Endothelial cell (in vitro differentiated cells): ENCODE measurements at regions not wholly inside any gene's neighbourhood (a gene's known extent, or its start where the extent isn't known, plus 50 kb on each side); places are given as distances from the start of the nearest gene placed in this dataset. TPM values are rescaled to one million over a fixed set of nuclear protein-coding genes. Genes with fewer than 3 reads are reported as not detected.

ENCODE experiments used
- DNase-seq: peaks from one replicate; pipeline ENCODE4 v3.0.0; 2021; ENCODE audit warnings: low spot score
- H3K27ac Mint-ChIP-seq: one replicate; pipeline ENCODE4 v1.8.0; 2021; ENCODE audit warnings: mixed read lengths, inconsistent platforms; ENCODE audit not compliant: unreplicated experiment
- H3K27me3 Mint-ChIP-seq: one replicate; pipeline ENCODE4 v1.8.0; 2021; ENCODE audit warnings: mild to moderate bottlenecking, moderate library complexity, mixed read lengths, inconsistent platforms; ENCODE audit not compliant: unreplicated experiment
- H3K36me3 Mint-ChIP-seq: one replicate; pipeline ENCODE4 v1.8.0; 2021; ENCODE audit warnings: mild to moderate bottlenecking, low read depth, mixed read lengths, inconsistent platforms; ENCODE audit not compliant: unreplicated experiment
- H3K4me1 Mint-ChIP-seq: one replicate; pipeline ENCODE4 v1.8.0; 2021; ENCODE audit warnings: mild to moderate bottlenecking, mixed read lengths, inconsistent platforms; ENCODE audit not compliant: unreplicated experiment
- H3K4me3 Mint-ChIP-seq: one replicate; pipeline ENCODE4 v1.8.0; 2021; ENCODE audit warnings: mild to moderate bottlenecking, mixed read lengths, inconsistent platforms; ENCODE audit not compliant: unreplicated experiment
- H3K9me3 Mint-ChIP-seq: one replicate; pipeline ENCODE4 v1.8.0; 2021; ENCODE audit warnings: mixed read lengths, inconsistent platforms; ENCODE audit not compliant: unreplicated experiment
- microRNA-seq: library from miRNA; unstranded; fragments of <30 nt; microRNA quantifications from one replicate; pipeline ENCODE4, GENCODE V29; 2020; ENCODE audit not compliant: unreplicated experiment
- TF ChIP-seq, protein P1 (sequence below): fragments of 200-600 bp; sonication (generic); IDR thresholded peaks from one replicate; pipeline ENCODE4 v1.5.0; 2021; ENCODE audit warnings: antibody characterized with exemption; ENCODE audit not compliant: unreplicated experiment

DNA sequence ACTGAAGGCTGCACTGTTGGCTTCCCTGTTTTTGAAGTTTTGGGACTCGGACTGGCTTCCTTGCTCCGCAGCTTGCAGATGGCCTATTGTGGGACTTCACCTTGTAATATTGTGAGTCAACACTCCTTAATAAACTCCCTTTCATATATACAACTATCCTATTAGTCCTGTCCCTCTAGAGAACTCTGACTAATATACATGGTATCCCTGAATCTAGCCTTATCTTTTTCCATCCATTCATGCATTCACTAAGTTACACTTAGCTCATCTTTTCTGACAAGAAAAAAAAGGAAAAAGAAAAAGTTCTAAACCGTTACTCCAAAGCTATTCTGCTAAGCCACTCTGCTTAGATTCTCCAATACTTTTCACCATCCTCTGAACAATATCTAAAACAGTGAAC, 1260.2 kb upstream of the PCDH7 start:
- H3K4me1 Mint-ChIP-seq = no peaks in the 10 kb centered on the region
- no peak for DNase-seq
- TF ChIP-seq, protein P1, sequence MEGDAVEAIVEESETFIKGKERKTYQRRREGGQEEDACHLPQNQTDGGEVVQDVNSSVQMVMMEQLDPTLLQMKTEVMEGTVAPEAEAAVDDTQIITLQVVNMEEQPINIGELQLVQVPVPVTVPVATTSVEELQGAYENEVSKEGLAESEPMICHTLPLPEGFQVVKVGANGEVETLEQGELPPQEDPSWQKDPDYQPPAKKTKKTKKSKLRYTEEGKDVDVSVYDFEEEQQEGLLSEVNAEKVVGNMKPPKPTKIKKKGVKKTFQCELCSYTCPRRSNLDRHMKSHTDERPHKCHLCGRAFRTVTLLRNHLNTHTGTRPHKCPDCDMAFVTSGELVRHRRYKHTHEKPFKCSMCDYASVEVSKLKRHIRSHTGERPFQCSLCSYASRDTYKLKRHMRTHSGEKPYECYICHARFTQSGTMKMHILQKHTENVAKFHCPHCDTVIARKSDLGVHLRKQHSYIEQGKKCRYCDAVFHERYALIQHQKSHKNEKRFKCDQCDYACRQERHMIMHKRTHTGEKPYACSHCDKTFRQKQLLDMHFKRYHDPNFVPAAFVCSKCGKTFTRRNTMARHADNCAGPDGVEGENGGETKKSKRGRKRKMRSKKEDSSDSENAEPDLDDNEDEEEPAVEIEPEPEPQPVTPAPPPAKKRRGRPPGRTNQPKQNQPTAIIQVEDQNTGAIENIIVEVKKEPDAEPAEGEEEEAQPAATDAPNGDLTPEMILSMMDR = no peak
- no peak overlapping the region for H3K4me3 Mint-ChIP-seq
- no peak overlapping the region for H3K27ac Mint-ChIP-seq
- H3K36me3 Mint-ChIP-seq = no peaks in the 10 kb centered on the region
- no peaks in the 10 kb centered on the region for H3K9me3 Mint-ChIP-seq
- no peaks in the 10 kb centered on the region for H3K27me3 Mint-ChIP-seq

DNA sequence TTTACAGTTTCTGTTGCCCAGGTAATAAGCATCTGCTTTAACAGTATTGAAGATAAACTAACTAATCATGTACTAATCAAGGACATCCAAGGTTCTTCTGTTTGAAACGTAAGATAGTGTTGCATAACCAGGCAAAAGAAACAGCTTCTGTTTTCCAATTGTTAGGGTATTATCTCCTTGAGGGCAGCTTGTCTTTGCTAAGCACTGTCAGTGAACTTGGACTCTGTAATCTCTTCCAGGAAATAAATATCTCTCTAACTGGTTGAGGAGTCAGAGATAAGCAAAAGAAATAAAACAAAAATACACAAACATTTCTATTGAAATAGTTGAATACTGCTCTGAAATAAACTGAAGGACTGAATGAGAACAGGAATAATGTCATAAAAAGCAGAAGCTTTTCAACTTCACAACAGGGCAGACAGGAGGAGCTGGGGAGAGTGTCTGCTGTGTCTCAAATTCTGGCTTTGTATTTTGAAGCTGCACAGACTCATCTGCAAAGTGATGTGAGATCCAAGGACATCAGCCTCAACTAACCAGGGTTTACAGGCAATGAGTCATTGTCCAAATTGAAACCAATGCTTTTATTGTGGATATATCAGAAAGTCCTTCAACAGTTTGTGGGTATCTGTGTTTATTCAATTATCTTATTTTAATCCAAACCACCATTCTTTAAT, 1253.0 kb upstream of the PCDH7 start:
- H3K27ac Mint-ChIP-seq = no peak overlapping the region
- H3K9me3 Mint-ChIP-seq = no peaks in the 10 kb centered on the region
- H3K4me1 Mint-ChIP-seq = no peaks in the 10 kb centered on the region
- no peak for DNase-seq
- H3K4me3 Mint-ChIP-seq = no peak overlapping the region
- TF ChIP-seq, protein P1 = no peak
- H3K36me3 Mint-ChIP-seq = no peaks in the 10 kb centered on the region
- H3K27me3 Mint-ChIP-seq = no peaks in the 10 kb centered on the region

Small RNA genes in the stretch of these regions (microRNA-seq; reads per million reads assigned to microRNA genes)
- not detected for gene MIR4275
